Anterior cingulate cortex (tissue), 58 donors: ENCODE measurements at regions not wholly inside any gene's neighbourhood (a gene's known extent, or its start where the extent isn't known, plus 50 kb on each side); places are given as distances from the start of the nearest gene placed in this dataset.

Experiments used
- DNase-seq, 58 donors: peaks; one replicate each; lab custom pipeline; 2025; lab: John Stamatoyannopoulos, UW

GRCh38 chr1:115233598-115233997 lies 104.5 kb downstream of the NGF start:
- no peak for DNase-seq

- no peak for DNase-seq
Measured at GRCh38 chr1:115230281-115230680, 107.8 kb downstream of the NGF start.

DNA sequence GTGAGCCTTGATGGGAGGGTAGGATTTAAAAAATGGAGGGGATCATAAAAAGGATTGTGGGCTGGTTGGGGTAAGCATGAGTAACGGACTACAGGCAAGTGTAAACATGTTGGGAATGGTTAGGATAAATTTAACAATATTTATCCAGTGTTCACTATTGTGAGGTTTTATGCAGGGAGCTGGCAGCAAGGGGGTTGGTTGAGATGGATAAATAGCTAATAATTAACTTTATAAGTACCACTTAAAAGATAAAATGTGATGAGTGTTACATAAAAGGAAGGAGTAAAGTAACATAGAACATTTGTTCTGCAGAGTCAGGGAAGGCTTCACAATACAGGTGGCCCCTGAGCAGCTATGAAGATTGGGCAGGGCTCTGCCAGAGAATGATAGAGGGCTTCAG lies 109.0 kb downstream of the NGF start:
- DNase-seq, result no peak

- DNase-seq, result no peak
Measured at GRCh38 chr1:115228191-115228590, 109.9 kb downstream of the NGF start.

GRCh38 chr1:115227346-115228082 lies 110.5 kb downstream of the NGF start:
- DNase-seq, result no peak

- DNase-seq, result no peak
Measured at GRCh38 chr1:115225993-115226685, 111.9 kb downstream of the NGF start.

DNA sequence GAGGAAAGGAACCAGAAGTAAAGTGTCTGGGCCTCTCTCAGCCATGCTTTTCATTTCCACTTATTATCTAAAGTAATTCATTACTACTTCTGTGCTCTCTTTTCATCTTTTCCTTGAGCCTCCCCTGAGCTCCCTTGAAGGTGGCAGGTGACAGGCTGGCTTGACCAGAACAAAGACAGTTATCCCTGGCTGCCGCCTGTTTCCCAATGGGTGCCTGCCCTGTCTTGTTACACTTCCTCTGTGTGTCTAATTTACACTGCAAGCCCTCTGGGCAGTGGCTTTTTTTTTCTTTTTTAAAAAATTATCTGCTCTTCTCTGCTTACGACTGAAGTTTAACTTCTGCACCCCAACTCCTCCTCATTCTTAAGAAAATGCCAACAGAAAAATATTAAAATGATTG lies 113.4 kb downstream of the NGF start:
- no peak for DNase-seq

DNA sequence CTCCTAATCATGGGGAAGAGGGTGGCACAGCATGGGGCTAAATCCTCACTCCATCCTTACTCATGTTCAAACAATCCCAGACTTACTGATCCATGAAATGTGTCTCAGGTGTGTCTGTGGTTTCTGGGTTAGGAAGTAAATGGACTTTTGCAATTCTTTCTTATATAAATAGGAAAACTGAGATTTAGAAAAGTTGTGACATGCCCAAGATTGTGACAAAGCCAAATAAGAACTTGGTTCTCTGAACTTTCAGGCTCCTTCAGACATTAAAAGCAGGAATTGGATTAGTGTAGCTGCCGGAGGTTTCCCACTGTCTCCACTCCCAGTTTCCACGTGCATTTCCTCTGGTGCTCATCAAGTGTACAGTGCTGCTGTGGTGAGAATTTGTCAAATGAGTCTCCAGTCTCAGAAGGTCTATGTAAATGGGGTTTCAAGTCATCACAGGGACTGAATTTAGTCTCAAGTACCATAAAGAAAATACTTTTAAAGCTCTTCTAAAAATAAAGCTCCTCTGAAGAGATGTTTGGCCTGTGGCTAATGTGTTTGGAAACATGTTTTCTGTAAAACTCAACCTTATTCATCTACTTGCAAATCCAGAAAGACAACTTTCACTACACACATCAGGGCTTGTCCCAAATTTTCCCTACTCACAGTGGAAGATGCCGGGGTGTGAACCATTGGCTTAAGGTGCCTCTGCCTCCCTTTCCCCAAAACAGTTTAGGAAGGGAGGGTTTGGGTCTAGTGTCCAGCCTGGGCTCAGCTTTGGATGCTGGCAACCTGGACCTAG lies 115.2 kb downstream of the NGF start:
- DNase-seq, result no peak

GRCh38 chr1:115220340-115221270 lies 117.4 kb downstream of the NGF start:
- no peak for DNase-seq

GRCh38 chr1:115219927-115220326 lies 118.1 kb downstream of the NGF start:
- no peak for DNase-seq

DNA sequence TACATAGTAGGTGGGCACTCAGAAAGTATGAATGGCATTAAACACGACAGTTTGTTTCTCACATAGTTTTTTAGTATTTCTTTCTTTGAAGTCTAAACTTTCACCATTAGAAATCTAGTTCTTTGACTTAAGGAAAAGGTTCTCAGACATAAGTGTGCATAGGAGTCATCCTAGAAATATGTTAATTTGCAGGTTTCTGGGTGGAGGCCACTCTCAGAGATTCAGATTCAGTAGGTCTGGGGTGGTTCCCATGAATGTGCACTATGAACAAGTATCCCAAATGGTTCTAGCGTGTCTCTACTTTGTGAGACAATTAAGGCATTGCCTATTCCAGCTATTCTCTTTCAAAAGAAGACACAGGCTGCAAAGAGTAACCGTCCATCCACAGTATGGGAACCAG lies 119.3 kb downstream of the NGF start:
- DNase-seq, result no peak

- DNase-seq, result no peak
Measured at GRCh38 chr1:115218034-115218405, 120.0 kb downstream of the NGF start.

DNA sequence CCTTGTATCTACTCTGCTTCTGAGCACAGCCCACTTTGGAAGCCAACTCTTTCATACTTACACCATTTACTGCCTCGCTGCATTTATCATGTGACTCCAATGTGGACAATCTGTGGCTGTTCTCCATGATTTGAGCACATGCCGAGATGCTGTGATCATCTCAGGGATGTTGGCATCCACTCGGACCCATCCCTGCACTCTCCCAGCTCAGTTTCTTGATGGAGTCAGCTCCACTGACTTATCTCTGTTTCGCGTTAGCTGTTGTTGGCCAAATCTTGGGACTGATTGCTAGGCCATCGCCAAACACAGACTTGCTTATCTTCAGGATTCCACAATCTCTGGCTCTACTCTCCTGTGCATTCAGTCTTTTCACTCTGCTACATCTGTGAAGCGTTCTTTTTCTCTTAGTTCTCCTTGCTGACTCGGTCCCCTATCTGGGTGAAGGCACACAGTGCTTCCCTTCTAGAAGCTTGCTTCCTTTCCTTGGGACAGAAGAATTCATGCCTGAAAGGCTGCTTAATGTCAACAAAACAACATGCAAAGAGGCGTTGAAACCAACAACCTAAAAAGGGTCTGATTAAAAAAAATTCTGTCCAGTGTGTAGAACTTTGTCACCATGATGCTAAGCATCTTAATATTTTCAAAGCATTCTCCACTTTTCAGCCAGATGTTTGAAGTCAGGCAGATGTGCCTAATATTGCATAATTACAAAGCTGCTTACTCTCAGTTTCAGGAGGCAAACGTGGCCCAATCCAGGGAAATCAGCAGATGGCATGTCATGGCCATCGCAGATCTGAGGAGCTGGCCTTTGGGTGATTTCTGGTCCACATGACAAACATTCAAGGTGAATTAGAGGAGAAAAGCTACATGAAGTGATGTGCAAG lies 120.7 kb downstream of the NGF start:
- DNase-seq, result no peak

- no peak for DNase-seq
Measured at GRCh38 chr1:115215703-115216521, 122.1 kb downstream of the NGF start.

GRCh38 chr1:115215110-115215509 lies 122.9 kb downstream of the NGF start:
- no peak for DNase-seq

- no peak for DNase-seq
Measured at GRCh38 chr1:115214098-115214497, 124.0 kb downstream of the NGF start.

DNA sequence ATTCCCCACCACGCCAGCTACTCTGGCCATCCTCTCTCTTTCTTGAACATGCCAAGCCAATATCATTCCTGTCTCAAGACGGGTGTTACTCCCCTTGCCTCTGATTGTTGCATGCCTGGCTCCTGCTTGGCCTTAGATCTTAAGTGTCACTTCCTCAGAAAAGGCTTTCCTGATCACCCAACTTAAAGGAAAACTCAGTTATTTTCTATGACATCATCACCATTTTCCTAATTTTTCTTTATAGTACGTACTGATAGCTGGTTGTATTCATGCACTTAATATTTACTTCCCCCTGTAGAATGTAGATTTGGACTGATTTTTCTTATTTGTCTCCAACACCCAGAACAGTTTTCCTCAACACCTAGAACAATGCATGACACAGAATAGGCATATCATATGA lies 123.8 kb upstream of the TSPAN2 start:
- no peak for DNase-seq

DNA sequence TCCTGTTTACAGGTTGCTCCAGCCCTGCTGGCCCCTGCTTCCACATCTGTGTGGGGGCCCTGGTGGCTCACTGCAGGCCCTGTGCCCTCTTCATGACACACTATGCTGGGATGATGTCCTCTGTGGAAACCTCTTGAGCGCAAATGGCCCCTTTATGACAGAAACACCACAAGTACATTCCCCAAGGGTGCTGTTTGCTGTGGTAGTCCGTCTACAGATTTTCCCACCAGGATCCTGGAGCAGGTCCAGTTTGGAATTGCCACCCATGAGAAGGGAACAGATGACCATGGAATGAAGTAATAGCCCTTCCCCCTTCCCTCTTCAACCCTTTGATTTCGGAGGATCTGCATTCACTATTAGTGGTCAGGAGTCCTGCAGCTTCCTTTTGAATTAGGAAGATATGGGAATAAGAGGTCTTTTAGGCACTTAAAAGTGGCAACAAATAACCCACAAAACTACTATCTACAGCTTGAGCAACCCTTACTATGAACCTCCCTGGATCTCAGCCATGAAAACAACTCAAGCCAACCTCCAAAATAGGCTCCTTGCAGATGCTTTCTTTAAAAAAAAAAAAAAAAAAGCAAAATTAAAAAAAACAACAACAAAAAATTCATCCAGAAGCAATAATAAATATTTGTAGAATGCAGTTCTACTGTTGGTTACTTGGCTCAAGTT lies 121.9 kb upstream of the TSPAN2 start:
- DNase-seq, result no peak
